GM19452 (cell line): ENCODE measurements at regions not wholly inside any gene's neighbourhood (a gene's known extent, or its start where the extent isn't known, plus 50 kb on each side); places are given as distances from the start of the nearest gene placed in this dataset.

Experiments used
- ATAC-seq: cut with Tn5 transposase; IDR thresholded peaks from one replicate; pipeline ENCODE4 v1.9.1; 2021; ENCODE audit not compliant: unreplicated experiment

- ATAC-seq = no peak
These were observed 198.7 kb downstream of the DACT1 start for GRCh38 chr14:58836303-58836974.

- ATAC-seq = no peak
These were observed 201.5 kb downstream of the DACT1 start for GRCh38 chr14:58839233-58839632.

- ATAC-seq = no peak
These were observed 206.8 kb downstream of the DACT1 start for GRCh38 chr14:58844544-58844943.

- no peak for ATAC-seq
These were observed 209.1 kb downstream of the DACT1 start for GRCh38 chr14:58846682-58847465.

GRCh38 chr14:58848365-58848764, 210.6 kb downstream of the DACT1 start:
- no peak for ATAC-seq

- ATAC-seq = no peak
These were observed 211.8 kb downstream of the DACT1 start for GRCh38 chr14:58849601-58850000.

GRCh38 chr14:58850011-58850410, 212.2 kb downstream of the DACT1 start:
- ATAC-seq = no peak

GRCh38 chr14:58861586-58861985, 223.8 kb downstream of the DACT1 start:
- ATAC-seq = no peak

- no peak for ATAC-seq
These were observed 224.8 kb downstream of the DACT1 start for GRCh38 chr14:58862416-58863160.

GRCh38 chr14:58863661-58864345, 226.0 kb downstream of the DACT1 start:
- no peak for ATAC-seq

GRCh38 chr14:58864751-58865513, 227.2 kb downstream of the DACT1 start:
- ATAC-seq = no peak

- no peak for ATAC-seq
These were observed 227.9 kb downstream of the DACT1 start for GRCh38 chr14:58865514-58866281.

GRCh38 chr14:58866391-58866790, 228.6 kb downstream of the DACT1 start:
- no peak for ATAC-seq

GRCh38 chr14:58870961-58871360, 233.2 kb downstream of the DACT1 start:
- no peak for ATAC-seq

GRCh38 chr14:58871573-58871972, 233.8 kb downstream of the DACT1 start:
- ATAC-seq = no peak

GRCh38 chr14:58872061-58872460, 234.3 kb downstream of the DACT1 start:
- no peak for ATAC-seq

GRCh38 chr14:58873228-58873953, 235.6 kb downstream of the DACT1 start:
- ATAC-seq = no peak

GRCh38 chr14:58875613-58876012, 237.9 kb downstream of the DACT1 start:
- no peak for ATAC-seq

- ATAC-seq = no peak
These were observed 238.8 kb downstream of the DACT1 start for GRCh38 chr14:58876608-58877007.
